Medulla oblongata (tissue), 1 donor: ENCODE measurements at regions not wholly inside any gene's neighbourhood (a gene's known extent, or its start where the extent isn't known, plus 50 kb on each side); places are given as distances from the start of the nearest gene placed in this dataset.

ENCODE experiments used
- DNase-seq: peaks from one replicate; pipeline ENCODE4 v3.0.0-alpha.2; 2015; ENCODE audit errors: extremely low spot score

GRCh38 chr11:10619131-10619680, 50.7 kb upstream of the LYVE1 start:
- DNase-seq = no peak

DNA sequence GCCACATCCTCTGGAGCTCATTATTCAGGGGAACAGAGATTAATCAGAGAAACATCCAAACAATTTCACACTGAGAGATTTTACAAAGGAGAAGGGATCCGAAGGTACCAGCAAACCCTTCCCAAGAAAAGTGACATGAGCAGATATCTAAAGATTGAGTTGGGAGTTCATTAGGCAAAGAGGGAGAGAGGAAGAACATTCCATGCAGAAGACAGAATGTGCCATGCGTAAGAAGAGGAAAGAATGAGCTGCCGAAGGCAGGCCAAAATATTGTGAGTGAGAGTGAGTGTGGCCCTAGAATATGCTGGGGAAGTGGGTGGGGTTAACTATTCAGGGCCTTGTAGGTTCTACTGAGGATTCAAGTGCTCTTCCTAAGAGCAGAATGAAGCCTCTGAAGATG, 50.0 kb upstream of the LYVE1 start:
- DNase-seq = no peak
